GM18873 (cell line): ENCODE measurements at regions not wholly inside any gene's neighbourhood (a gene's known extent, or its start where the extent isn't known, plus 50 kb on each side); places are given as distances from the start of the nearest gene placed in this dataset.

Experiments
- ATAC-seq: cut with Tn5 transposase; IDR thresholded peaks from one replicate; pipeline ENCODE4 v1.9.1; 2021; ENCODE audit warnings: mild to moderate bottlenecking, moderate library complexity, moderate number of reproducible peaks; ENCODE audit not compliant: unreplicated experiment, low FRiP score

DNA sequence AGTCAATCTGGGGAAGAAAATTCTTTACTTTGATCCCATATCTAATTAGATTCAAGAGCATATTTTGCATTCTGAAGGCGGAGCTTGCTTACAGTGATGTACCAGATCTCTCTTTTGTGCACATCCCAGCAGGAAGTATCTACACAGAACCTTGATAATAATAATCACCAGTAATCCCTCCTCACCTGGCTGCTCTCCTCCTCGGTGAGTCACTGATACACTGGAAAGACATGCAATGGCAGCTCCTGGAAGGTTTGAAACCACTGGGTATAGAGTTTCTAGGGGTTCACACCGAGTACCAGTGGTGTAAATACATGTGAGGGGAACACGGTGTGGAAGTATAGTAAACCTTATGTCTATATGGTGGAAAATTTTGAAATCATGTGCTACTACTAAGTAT lies 205.5 kb upstream of the TARS1 start:
- ATAC-seq = no peak

DNA sequence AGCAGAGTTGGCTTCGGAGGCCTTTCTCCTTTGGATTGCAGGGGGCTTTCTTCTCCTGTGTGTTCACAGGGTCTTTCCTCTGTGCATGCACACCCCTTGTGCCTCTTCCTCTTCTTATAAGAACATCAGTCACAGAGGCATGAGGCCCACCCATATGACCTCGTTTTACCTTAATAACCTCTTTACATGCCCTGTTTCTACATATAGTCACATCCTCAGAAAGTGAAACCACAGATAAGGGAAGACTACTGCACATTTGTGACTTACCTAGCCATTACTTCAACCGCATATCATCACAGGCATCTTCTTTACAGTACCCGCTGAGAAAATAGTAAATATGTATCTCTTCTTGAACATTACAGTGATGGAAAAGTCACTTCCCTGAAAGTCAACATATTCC lies 204.9 kb upstream of the TARS1 start:
- no peak for ATAC-seq

DNA sequence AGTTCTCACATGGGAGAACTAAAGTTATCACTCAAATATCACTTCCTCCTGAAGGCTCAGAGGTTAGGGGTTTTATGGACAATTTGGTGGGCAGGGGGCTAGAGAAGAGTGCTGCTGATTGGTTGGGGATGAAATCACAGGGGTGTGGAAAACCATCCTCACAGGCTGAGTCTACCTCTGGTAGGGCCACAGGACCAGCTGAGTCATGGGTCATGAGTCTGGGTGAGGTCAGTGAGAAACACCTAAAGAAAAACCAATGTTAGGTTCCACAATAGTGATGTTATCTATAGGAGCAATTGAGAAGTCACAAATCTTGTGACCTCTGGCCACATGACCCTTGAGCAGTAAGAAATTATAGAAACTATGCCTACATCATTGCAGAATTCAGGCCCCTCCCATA lies 203.3 kb upstream of the TARS1 start:
- ATAC-seq = no peak

DNA sequence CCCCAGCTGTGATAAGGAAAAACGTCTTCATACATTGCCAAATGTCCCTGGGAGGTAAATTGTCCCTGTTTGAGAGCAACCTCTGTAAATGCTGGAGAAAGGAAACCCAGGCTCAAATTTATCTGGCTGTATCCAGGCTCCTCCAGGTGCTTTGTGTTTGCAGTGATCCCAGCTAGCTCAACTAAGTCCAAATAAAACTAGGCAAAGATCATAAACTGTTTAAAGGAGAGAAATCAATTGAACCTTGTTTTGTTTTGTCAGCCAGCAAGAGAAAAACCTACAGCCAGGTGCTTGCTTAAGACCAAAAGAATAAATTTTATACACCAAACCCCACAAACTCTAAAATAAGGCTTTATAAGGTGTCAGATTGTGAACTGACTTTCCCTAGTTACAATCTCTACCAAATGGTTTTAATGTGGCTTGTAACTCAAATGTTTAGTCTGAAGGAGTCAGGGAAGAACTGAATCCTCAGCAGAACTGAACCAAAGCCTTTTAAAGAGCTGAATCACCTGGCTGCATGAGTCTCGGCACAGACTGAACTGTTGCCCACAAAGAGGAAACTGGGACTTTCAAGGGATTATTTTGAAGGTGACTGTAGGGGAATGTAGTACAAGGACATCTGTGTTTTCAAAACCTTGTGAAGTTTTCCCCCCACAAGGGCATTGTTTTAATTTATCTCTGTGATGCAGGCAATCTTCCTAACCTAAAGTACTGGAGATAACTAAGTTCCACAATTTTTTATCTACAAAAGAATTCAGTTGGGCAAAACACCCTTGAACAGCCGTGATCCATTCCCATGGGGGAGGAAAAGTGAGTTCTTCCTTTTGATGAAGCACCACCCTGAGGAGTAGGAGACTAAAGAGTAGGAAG lies 201.7 kb upstream of the TARS1 start:
- no peak for ATAC-seq

DNA sequence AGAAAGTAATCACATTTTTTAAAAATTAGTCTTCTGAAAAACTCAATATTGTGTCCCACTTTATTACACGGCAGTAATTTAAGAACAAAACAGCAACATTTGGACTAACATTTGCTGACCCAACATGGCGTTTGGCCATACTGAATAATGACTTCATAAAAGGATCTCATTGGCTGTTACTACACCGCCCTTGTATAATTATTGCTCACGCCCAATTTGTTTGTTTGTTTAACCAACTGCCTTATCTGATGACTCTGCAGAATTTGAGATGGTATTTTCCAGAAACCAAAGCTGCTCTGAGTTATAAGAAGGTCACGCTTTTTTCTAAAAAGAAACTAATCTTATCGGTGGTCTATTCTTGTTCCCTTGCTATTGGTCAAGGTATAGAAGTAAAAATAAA lies 200.2 kb upstream of the TARS1 start:
- no peak for ATAC-seq

DNA sequence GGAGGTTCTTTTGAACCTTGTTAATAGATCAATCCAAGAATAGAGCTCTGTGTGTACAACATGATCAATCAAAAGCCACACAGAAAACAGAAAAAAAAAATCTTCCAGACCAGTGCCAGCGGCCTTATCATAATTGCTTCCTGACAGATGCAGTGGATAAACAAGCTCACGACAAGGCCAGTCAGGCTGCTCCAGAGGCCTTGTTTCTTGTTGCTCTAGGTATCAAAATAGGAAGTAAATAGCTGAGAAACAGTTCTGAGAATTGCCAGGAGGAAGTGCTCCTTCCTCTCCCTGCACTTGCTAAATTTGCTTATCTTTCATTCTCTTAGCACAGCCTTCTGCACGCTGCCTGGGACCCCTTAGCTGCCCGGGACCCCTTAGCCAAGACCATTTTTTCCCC lies 199.0 kb upstream of the TARS1 start:
- ATAC-seq = no peak

DNA sequence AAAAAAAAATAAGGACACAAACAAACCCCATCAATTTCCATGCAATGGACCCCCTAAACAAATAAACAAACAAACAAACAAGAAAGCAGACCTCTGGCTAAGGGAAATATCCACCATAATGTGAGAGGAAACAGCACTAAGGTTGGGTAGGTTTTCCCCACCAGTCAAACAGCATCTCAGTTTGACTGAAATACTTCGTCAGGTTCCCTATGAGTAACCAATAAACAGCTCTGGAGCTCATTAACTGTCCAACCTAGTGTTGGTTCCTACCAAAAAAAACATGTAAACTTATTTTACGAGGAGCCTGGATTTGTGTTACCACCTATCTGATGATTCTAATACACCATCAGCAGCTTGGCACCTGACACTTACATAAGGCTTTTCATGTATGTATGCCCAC lies 198.5 kb upstream of the TARS1 start:
- ATAC-seq = no peak

DNA sequence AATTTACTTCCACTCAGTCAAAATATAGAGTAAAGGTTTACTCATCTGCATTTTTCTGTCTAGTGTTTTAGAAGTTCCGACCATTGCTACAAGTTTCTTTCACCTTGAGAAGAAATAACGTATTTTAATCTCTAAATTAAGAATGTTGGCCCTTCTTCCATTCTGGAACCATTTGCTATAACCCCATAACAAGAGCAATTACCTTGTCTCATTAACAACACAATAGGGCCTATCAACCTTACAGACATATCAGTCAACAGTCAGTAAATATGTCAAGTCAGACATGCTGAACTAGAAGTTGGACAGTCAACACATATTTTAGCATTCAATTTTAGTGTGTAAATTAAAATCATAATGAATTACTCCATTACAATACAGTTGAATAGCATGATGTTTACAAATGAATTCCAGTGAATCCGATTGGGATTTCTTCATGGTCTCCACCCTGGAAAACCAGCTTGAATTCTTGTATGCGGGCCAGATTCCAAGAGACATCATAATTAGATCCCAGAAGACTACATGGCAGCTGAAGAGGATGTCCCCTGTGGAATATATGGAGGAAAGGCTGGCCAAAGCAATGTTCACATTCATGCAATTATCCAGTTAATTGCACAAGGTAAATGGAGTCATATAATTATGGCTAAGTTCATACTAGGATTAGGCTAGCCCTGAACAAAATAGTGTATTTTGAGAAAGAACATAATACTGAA lies 196.2 kb upstream of the TARS1 start:
- ATAC-seq = no peak

DNA sequence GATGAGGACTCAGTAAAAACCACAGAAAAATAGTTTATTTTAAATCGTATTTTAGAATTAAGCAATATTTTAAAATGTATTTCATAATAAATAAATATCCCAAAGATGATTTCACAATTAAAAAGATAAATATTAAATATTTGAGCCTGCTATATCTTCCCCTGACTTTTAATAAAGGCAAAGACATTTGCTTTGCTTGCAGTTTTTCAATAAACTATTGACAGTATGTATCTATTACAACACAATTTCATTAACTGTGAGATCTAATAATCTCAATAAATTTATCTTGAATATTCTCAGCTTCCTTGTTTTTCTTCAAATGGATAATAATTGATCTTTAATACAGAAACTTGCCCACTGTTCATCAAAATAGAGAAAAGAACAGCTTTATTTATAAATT lies 186.2 kb upstream of the TARS1 start:
- ATAC-seq = no peak

DNA sequence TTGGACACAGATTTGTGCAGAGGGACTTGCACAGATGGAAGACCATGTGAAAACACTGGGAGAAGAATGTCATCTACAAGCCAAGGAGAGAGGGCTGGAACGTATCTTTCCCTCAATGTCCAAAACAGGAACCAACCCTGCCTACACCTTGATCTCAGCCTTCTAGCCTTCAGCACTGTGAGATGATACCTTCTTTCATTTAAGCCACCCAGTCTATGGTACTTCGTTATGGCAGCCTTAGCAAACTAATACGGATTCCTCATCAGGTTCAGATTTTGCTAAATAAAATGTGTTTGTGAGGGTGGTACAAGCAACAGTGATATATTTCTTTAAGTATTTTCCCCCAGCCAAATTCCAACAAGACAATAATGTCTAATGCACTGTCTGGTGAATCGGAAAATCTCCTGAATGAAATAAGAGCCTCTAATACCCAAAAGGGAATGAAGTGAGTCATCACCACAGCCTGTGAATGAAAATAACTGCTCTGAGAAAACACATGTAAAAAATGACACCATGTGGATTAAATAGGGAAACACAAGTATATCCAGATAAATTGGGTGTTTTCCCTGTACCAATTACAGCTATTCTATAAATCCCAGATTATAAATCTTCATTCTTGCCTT lies 182.8 kb upstream of the TARS1 start:
- no peak for ATAC-seq

DNA sequence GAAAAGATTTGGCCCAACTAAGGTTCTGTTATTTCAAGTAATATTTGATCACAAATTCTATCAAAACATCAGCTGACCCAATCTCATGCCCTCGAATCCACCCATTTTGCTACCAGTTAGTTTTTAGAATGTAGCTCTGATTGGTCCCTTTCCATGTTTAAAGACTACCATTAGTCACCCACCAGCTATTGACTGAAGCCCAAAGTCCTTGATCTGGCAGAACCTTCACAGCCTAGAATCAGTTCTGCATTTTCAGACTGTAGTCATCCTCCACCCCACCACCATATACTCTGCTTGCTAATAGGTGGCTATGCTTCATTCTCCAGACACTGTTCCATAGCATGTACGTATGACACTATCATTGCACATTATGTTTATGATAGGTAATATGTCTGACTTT lies 182.2 kb upstream of the TARS1 start:
- ATAC-seq = no peak

DNA sequence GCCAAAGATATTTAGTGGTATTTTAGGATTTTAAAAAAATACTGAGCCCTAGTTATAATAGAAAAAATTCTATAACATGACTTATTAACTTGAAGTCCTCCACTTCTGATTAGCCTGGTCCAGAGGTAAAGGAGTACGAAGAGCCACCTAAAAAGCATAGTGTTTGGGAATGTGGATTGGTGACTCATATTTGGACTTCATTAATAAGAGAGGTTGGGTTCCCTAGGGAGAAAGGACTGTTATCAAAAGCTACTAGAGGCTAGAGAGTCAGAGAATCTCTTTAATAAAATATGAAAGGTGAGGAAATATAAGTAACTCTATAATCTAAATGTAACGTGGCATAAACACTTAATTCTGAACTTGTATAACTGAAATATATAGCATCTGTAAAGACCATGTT lies 180.7 kb upstream of the TARS1 start:
- ATAC-seq = no peak

DNA sequence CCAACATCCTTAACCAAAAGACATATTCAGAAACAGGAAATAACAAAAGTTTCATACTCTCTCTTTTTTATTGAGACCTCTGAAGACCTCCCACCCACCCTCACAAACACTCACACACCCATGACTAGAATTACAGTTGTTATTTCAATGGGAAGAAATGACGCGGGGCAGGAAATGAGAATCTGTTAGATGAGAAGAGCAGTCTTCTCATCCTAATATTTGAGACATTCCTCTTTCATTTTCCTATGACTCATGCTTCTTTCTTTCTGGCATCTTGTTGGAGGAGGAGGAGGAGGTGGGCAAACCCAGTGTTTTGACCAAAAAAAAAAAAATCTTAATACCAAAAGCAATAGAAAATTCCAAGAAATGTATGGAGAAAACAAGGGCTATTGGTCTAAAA lies 179.5 kb upstream of the TARS1 start:
- no peak for ATAC-seq

DNA sequence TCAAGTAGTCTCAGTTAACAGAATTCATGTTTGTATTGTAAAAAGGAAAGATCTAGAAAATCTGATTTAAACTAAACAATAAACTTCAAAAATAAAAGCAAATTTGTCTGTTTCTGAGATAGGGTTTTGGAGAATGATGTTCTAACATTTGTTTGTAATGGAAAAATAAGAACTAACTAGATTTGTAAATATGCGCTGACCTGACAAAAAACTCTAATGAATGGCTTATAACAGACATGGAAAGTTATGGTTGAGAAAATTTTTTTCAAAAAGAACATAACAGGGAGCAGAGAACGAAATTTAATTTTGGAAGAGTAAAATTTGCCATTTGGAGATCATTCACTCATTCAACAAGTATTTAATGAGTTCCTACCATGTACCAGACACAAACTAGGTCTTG lies 179.0 kb upstream of the TARS1 start:
- ATAC-seq = no peak

DNA sequence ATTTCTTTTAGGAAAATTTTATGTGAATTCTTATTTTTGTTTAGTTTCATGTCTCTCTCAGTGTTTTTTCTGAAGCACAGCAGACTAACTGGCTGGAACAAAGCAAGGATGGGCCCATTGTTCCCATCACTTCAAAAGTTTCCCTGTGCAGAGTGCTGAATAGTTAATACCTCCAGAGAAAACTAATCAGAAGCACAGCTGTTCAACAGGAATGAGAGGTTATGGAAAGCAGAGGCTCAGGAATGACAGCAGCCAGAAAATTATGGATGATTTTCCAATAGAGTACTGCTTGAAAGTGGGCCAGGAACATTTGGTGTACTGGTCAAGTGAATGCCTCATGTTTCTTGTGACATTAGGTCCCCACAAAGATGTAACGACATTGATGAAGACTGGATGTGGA lies 173.0 kb upstream of the TARS1 start:
- no peak for ATAC-seq

DNA sequence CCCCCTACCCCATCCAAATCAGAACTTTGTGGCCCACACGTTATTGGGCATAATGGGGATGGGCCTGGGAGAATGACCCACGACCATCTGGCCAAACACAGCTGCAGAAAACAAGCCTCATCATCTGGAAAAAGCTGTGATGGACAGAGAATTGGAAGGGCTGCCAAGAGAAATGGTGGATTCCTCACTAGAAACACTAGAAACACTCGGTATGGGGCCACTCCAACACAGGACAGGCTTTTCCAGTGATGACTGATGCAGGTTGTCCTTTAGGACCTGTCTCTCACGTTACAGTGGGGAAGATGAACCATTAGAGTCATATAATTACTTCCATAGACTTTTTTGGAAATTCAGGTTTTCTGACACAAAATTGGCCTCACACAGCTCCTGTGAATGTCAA lies 172.4 kb upstream of the TARS1 start:
- no peak for ATAC-seq

DNA sequence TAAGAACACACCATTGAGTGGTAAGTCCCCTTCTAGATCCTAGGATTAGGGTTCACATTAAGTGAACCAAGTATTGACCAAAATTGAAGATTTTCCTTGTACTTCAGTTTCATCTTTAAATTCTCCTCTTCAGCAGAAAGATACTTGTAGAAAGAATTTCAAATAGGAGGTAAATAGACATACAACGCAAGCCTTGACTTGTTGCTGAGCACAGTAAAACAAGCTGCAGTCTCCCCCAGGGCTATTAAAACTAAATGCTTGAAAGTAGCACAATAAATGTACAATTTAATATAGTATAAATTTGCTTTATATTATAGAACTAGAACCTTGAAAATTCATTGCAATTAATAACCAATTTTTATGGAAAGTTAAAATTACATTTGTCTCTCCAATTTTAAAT lies 170.1 kb upstream of the TARS1 start:
- ATAC-seq = no peak

DNA sequence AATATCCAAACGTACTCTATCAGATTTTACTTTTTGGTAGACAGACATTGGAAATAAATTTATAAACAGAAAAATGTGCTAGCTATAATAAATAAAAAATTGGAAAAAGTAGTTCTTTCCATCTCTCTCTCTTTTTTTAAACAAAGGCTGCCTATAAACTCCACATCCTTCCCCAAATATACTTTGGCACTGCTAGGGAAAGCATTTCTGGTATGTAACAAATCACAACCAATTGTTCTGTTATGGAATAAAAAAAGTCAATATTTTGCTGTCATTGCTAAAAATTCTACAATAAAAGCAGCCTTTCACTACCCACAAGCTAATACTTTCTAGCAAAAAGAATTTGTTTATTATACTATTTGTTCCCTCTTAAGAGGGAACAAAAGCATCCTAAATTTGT lies 169.2 kb upstream of the TARS1 start:
- ATAC-seq = no peak

DNA sequence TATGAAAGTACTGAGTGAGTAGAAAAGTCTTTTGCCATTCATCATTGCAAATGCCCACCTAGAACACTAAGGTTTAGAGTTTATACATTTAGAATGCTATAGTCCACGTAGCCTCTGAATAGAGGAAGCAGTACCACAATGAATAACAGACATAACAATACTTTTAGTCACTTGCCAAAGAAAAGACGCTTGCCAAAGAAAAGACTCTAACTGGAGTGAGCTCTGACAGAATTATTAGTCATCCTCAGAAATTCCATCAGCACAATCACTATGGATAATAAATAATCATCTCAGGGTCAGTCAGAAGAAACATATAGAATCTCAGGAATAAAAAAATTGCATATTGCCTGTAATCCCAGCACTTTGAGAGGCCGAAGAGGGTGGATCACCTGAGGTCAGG lies 168.5 kb upstream of the TARS1 start:
- no peak for ATAC-seq

DNA sequence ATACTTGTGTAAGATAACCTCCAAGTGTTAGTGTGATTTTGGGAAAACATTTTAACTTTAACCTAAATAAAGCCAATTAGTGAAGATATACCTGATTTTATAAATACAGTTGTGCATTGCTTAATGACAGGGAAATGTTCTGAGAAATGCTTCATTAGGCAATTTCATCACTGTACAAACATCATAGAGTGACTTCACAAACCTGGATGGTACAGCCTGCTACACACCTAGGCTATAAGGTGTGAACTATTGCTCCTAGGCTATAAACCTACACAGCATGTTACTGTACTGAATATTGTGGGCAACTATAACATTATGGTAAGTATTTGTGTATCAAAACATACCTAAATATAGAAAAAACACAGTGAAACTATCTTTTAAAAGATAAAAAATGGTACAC lies 166.8 kb upstream of the TARS1 start:
- no peak for ATAC-seq

DNA sequence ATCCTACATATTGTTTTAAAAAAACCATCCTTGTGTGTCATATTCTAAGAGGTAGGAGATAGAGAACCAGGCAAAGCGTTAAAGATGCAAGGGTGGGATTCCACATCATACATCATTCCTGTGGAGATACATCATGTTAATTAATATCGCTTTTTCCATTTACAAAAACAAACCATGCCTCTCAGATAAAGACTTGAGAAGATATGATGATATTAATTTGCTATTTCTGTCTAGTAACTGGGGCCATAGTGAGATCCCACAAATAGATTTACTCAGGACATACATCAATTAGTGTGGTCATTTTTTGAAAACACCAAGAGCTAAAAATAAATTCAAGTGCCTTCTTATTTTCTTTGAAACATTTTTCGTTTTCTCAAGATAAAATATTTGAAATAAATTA lies 165.4 kb upstream of the TARS1 start:
- ATAC-seq = no peak
